ENCODE measurements at regions not wholly inside any gene's neighbourhood (a gene's known extent, or its start where the extent isn't known, plus 50 kb on each side); places are given as distances from the start of the nearest gene placed in this dataset.
A peak's percentile ranks its signal among the peaks of the same experiment; 100 is the strongest.

DNA sequence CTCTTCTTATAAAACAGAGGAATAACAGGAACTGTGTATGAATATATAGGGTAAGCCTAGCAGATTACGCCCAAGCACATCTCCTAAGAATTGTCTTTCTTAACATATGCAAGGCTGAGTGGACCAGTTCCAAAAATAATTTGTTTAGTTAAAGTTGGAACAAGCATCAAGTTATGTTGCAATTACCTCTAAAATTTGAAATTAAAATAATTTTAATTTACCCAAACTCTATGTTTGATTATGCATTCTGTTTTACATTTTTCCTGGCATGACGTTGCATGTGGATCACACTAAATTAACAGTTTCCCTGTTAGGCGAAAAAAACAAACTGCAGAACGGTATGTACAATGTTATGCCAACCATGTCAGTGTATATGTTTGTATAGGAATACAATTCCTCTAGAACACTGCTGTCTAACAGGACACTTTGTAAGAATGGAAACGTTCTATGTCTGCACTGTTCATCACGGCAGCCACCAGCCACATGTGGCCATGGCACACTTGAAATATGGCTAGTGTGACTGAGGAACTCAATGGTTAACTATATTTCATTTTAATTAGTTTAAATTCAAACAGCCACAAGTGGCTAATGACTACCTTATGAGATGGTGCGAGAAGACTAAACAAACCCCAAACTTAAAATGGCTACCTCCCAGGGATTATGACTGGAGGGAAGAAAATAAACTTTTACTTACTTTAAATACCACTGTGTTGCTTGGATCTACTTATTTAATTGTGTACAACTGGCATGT lies 281.1 kb upstream of the KLF14 start:
- peaks cover 10% of the 10 kb centered on the region for H3K79me2 ChIP-seq (ENCODE audit: insufficient read depth, low read length)
- Mint-ChIP-seq H3K4me3 (no peak overlapping the region), H3K9me3 (peaks cover 0 to 2% (median 0%) of the 10 kb centered on the region in 7 donors), H3K36me3 (peaks cover 3 to 7% of the 10 kb centered on the region in 2 donors), H3K4me1 (peaks cover 39% of the 10 kb centered on the region), H3K27ac (peak overlapping the region in 1 of 7 donors; percentile 15), H3K27me3 (ENCODE audit: low read depth in 3 of 3) (peaks cover 0 to 5% (median 0%) of the 10 kb centered on the region in 3 donors)
- no peak overlapping the region for H3K4me3 ChIP-seq (replicated peaks in 1 of 3; ENCODE audit: low read depth in 2 of 3, low read length in 3 of 3)
- TF ChIP-seq, protein P1, sequence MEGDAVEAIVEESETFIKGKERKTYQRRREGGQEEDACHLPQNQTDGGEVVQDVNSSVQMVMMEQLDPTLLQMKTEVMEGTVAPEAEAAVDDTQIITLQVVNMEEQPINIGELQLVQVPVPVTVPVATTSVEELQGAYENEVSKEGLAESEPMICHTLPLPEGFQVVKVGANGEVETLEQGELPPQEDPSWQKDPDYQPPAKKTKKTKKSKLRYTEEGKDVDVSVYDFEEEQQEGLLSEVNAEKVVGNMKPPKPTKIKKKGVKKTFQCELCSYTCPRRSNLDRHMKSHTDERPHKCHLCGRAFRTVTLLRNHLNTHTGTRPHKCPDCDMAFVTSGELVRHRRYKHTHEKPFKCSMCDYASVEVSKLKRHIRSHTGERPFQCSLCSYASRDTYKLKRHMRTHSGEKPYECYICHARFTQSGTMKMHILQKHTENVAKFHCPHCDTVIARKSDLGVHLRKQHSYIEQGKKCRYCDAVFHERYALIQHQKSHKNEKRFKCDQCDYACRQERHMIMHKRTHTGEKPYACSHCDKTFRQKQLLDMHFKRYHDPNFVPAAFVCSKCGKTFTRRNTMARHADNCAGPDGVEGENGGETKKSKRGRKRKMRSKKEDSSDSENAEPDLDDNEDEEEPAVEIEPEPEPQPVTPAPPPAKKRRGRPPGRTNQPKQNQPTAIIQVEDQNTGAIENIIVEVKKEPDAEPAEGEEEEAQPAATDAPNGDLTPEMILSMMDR (IDR thresholded peaks at IDR 0.05): no peak
- no peak overlapping the region for H2AFZ ChIP-seq (ENCODE audit: insufficient read depth, low read depth, low read length, poor library complexity, severe bottlenecking)
- H3K9me3 ChIP-seq (replicated peaks in 1 of 2; ENCODE audit: control insufficient read depth in 1 of 2, insufficient read depth in 1 of 2, low read length in 2 of 2): no peaks in the 10 kb centered on the region
- no peaks in the 10 kb centered on the region for H3K27me3 ChIP-seq (ENCODE audit: control insufficient read depth in 2 of 2, insufficient read depth in 2 of 2, low read length in 2 of 2)
- no peak overlapping the region for H3K27ac ChIP-seq (ENCODE audit: low read depth in 1 of 2, low read length in 2 of 2)
- H3K4me2 ChIP-seq (replicated peaks; ENCODE audit: extremely low read depth, low read length, poor library complexity, severe bottlenecking): no peak overlapping the region
- H3K4me1 ChIP-seq (ENCODE audit: control insufficient read depth in 1 of 2, insufficient read depth in 2 of 2, low read length in 2 of 2): peaks cover 32 to 38% of the 10 kb centered on the region in 2 donors
- DNase-seq: no peak
- H3K36me3 ChIP-seq (replicated peaks in 1 of 2; ENCODE audit: control insufficient read depth in 1 of 2, insufficient read depth in 2 of 2, low read length in 2 of 2): no peaks in the 10 kb centered on the region
- H3K9ac ChIP-seq (ENCODE audit: insufficient read depth, low read length, poor library complexity, severe bottlenecking): no peak overlapping the region
- WGBS (ENCODE audit: insufficient coverage): no CpG with 5 or more reads among the region's 7 CpGs
- H4K20me1 ChIP-seq (ENCODE audit: insufficient read depth, low read length): peaks cover 95% of the 10 kb centered on the region
- intact Hi-C loops (cut with micrococcal nuclease): loop anchor here (5.0 to 10.0 kb wide), 2 partner anchors 50 to 53 kb away; no protein-coding TSS in a partner anchor

DNA sequence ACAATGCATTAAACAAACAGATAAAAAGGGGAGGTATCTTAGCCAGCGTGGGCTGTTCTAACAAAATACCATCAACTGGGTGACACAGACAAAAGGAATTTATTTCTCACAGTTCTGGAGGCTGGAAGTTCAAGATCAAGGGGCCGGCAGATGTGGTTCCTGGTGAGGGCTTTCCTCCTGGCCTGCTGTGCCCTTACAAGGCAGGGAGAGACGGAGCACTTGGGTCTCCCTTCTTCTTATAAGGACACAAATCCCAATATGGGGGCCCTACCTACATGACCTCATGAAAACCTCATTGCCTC lies 281.6 kb upstream of the KLF14 start:
- Mint-ChIP-seq H3K36me3 (peaks cover 3 to 7% of the 10 kb centered on the region in 2 donors), H3K9me3 (peaks cover 0 to 2% (median 0%) of the 10 kb centered on the region in 7 donors), H3K27me3 (ENCODE audit: low read depth in 3 of 3) (peaks cover 0 to 1% (median 0%) of the 10 kb centered on the region in 3 donors), H3K27ac (no peak overlapping the region), H3K4me3 (no peak overlapping the region), H3K4me1 (peaks cover 34% of the 10 kb centered on the region)
- no peak for DNase-seq
- H3K9ac ChIP-seq (ENCODE audit: insufficient read depth, low read length, poor library complexity, severe bottlenecking): no peak overlapping the region
- H3K4me3 ChIP-seq (replicated peaks in 1 of 3; ENCODE audit: low read depth in 2 of 3, low read length in 3 of 3): no peak overlapping the region
- intact Hi-C loops (cut with micrococcal nuclease): loop anchor here in 1 of 2 donors (10.0 kb wide), 1 partner anchor 51 kb away; no protein-coding TSS in a partner anchor
- H3K79me2 ChIP-seq (ENCODE audit: insufficient read depth, low read length): peaks cover 10% of the 10 kb centered on the region
- H3K4me1 ChIP-seq (ENCODE audit: control insufficient read depth in 1 of 2, insufficient read depth in 2 of 2, low read length in 2 of 2): peaks cover 27 to 32% of the 10 kb centered on the region in 2 donors
- H3K27me3 ChIP-seq (ENCODE audit: control insufficient read depth in 2 of 2, insufficient read depth in 2 of 2, low read length in 2 of 2): no peaks in the 10 kb centered on the region
- no peak overlapping the region for H3K27ac ChIP-seq (ENCODE audit: low read depth in 1 of 2, low read length in 2 of 2)
- 89% methylated on average over 3 of the region's 3 CpGs for WGBS (ENCODE audit: insufficient coverage)
- H3K36me3 ChIP-seq (replicated peaks in 1 of 2; ENCODE audit: control insufficient read depth in 1 of 2, insufficient read depth in 2 of 2, low read length in 2 of 2): no peaks in the 10 kb centered on the region
- H3K4me2 ChIP-seq (replicated peaks; ENCODE audit: extremely low read depth, low read length, poor library complexity, severe bottlenecking): no peak overlapping the region
- H2AFZ ChIP-seq (ENCODE audit: insufficient read depth, low read depth, low read length, poor library complexity, severe bottlenecking): no peak overlapping the region
- no peaks in the 10 kb centered on the region for H3K9me3 ChIP-seq (replicated peaks in 1 of 2; ENCODE audit: control insufficient read depth in 1 of 2, insufficient read depth in 1 of 2, low read length in 2 of 2)
- TF ChIP-seq, protein P1 (IDR thresholded peaks at IDR 0.05): no peak
- H4K20me1 ChIP-seq (ENCODE audit: insufficient read depth, low read length): peaks cover 96% of the 10 kb centered on the region

Measured in CD14-positive monocyte (primary cell).